Putamen (tissue), 1 donor: ENCODE measurements at regions not wholly inside any gene's neighbourhood (a gene's known extent, or its start where the extent isn't known, plus 50 kb on each side); places are given as distances from the start of the nearest gene placed in this dataset.
A peak's percentile ranks its signal among the peaks of the same experiment; 100 is the strongest.

Experiments
- DNase-seq: peaks from one replicate; pipeline ENCODE4 v3.0.0-alpha.2; 2016; ENCODE audit warnings: low spot score

DNA sequence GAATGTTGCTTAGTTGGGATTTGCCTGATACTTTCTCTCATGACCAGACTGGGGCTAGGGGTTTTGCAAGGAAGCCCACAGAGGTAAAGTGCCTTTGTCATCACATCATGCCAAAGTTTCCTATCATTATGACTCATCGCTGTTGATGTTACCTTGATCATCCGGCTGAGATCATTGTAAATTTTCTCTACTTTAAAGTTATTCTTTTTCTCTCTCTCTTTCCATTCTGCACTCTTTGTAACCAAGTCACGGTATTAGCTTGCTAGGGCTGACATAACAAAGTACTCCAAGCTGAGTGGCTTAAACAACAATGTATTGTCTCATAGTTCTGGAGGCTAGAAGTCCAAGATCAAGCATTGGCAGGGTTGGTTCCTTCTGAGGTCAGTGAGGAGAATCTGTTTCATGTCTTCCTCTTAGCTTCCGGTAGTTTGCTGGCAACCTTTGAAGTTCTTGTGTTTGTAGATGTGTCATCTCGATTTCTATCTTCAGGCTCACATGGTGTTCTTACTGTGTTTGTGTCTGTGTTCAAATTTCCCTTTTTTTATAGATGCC is 113.0 kb downstream of the DTHD1 start:
- DNase-seq, result no peak

DNA sequence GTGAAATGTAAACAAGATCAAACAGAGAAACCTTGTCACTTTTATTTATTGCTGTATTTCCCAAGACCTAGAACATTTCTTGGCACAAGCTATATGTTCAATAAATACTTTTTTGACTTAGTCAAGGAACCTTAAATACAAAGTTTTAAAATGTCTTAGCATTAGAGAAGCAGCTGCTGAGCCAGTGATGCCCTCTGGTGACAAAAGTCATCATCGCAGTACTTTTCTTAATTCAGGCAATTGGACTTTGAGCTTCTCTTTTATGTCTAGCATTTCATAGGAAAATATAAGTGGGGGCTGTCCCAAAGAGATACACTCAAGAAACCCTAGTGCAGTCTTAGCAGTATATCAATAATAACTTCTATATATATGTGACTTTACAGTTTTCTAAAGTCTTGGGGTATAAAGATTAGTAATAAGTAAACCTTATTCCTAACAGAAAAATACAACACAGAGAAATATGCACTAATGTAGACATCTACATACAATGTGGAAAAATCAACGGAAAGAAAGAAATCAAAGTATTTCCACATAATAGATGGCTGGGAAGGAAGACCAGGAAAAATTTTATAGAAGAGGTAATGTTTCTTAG is 118.4 kb downstream of the DTHD1 start:
- DNase-seq, result peak; percentile 64

DNA sequence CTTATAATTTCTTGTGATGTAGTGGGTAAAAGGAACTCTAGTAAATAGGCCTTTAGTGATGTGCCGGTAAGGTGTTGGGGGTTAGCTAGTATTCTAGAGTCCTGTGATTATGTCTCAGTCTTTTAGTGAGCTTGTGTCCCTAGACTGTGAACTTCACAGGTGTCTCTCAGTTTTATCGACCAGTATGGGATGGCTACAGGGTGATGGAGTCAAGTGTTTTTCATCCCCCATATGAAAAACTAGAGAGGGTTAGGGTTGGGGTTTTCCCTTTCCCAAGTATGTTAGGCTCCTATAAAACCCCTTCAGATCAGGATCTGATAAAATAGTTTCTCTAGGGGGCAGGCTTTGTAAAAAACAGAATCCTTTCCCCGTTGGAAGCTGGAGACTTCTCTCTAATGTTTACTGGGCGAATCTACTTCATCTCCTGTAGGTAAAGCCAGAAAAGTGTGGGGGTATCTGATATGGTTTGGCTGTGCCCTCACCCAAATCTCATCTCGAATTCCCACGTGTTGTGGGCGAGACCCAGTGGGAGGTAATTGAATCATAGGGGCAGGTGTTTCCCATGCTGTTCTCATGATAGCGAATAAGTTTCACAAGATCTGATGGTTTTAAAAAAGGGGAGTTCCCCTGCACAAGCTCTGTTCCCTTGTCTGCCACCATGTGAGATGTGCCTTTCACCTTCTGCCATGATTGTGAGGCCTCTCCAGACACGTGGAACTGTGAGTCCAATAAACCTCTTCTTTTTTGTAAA is 120.8 kb downstream of the DTHD1 start:
- DNase-seq, result no peak

DNA sequence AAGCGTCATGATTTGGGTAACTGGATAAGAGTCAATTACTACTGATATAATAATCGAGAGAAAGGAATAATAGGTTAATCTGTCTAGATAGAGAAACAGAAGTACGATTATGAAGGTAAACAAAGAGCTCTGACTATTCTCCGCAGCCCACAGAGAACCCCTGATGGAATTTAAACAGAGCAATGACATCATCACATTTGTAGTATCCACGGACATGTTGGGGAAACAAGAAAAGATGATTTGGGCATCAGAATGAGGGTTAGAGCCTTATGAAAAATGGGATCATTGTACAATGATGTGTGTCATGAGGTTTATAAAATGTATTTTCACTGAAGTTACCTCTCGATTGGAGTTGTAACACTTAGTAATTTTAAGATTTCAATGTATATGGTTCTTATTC is 129.9 kb downstream of the DTHD1 start:
- DNase-seq, result no peak

DNA sequence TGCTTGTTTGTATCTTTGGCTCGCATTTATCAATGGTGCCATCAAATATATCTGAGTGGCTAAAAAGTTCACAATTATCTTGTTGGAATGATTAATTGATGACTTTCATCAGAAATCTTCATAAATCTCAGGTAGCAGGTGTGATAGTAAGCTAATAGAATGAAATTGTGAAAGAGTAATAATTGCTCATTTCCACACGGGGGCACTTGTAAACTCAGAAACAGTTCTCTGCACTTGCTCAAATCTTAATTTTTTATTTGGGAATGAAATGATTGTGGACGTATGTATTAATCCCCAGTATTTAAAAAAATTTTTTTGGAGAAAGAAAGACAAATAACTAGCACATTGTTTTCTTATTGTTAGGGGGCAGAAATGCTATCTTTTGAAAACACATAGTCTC is 132.8 kb downstream of the DTHD1 start:
- no peak for DNase-seq

DNA sequence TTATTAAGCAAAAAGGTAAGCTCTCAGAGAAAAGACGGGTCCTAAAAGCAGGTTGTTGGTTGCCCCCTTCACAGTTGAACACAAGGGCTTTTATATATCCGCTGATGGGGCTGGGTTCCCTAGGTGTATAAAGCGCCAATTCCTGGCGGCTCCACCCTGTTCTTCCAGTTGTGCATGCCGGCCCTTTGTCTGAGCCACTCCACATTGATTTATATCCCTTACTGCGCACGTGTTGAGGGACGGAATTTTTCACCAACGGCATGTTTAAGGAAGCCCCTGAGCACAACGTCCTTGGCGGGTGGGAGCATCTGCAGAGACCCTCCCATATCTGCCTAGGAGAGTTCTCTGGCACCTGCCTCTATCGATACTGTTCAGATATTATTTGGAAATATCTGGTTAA is 135.7 kb downstream of the DTHD1 start:
- DNase-seq, result no peak

DNA sequence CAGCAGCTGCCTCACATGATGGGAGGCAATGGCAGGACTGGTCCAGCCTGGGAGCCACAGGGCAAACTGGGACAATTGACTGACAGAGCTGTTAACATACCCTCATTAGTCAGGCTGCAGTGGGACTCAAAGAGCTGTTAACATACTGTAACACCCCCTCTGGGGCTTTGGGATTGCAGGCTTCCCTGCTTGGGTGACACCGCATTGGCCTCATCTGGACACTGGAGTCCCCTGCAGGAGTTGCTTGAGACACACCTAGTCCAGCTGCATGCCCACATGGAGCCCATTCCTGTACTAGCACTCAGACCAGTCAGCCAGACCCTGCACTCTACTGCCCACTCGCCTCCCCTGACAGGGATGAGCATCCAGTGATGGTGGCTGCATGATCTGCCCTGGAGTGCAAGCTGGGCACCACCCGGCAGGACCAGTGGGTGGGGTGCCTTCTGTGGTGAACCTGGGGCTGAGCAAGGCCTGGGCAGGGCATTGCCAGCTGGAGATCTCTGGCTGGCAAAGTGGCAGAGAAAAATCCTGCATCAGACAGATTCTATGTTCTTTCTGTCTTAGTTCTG is 138.8 kb downstream of the DTHD1 start:
- DNase-seq, result no peak

DNA sequence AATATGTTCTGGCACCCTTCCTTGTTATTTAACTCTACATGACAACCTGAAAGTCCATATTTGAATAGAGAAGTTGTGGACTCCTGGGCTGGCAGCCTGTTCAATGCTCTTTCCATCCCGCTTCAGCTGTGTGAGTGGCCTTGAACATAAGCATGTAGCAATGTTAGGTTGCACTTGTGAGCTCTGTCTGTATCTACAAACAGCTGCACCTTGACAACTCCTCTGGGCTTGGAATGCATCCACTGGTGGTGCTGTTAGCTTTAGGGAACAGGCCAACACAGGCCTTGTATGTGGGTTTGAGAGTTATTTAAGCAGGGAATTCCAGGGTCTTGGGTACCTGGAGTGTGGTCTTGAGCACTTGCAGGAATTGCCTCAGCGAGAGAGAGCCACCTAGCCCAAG is 141.2 kb downstream of the DTHD1 start:
- no peak for DNase-seq

DNA sequence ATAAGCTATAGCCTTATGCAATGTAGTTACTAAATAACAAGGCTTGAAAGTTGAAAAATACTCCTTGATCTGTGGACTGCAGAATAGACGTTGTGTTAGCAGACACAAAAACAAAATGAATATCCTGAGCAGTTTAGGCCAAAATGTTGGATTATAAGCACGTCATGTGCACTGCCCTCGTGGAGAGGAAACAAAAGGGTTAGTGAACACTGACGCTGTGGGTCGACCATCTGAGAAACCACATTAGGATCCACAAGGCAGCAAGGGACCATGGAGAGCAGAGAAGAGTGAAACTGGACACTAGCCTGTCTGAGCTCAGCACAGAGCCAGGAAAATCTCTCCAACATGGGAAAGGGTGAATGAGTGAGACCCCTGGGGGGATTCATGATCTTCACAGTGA is 145.3 kb downstream of the DTHD1 start:
- DNase-seq, result no peak

DNA sequence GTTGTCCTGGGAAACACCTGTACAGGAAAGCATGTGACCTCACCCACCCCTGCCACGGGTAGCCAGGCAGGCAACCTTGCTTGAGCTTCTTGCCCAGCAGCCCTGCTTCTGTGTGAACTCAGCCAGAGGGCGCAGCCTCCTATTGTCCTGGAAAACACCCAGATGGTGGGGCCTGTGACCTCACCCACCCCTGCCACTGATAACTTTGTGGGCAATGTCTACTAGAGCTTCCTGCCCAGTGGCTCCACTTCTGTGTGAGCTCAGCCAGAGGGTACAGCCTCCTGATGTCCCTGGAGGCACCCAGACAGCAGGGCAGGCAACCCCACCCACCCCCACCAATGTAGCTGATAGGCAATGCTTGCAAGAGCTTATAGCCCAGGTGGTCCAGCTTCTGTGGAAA is 146.3 kb downstream of the DTHD1 start:
- DNase-seq, result no peak

DNA sequence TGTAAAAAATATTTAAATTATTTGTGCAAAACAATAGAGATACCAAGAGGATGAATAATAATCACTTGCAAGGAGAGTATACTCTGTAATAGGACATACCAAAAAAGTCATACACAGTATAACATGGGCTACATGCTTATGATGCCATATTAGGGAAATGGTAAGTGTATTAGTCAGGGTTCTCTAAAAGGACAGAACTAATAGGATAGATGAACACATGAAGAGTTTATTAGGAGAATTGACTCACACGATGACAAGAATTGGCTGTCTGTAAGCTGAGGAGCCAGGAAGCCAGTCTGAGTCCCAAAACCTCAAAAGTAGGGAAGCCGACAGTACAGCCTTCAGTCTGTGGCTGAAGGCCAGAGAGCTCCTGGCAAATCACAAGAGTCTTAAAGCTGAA is 151.2 kb downstream of the DTHD1 start:
- DNase-seq, result no peak

DNA sequence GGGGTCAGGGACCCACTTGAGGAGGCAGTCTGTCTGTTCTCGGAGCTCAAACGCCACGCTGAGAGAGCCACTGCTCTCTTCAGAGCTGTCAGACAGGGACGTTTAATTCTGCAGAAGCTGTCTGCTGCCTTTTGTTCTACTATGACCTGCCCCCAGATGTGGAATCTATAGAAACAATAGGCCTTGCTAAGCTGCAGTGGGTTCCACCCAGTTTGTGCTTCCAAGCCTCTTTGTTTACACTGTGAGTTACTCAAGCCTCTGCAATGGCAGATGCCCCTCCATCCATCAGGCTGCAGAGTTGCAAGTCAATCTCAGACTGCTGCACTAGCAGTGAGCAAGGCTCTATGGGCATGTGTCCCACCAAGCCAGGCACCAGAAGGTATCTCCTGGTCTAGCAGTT is 158.1 kb downstream of the DTHD1 start:
- no peak for DNase-seq

DNA sequence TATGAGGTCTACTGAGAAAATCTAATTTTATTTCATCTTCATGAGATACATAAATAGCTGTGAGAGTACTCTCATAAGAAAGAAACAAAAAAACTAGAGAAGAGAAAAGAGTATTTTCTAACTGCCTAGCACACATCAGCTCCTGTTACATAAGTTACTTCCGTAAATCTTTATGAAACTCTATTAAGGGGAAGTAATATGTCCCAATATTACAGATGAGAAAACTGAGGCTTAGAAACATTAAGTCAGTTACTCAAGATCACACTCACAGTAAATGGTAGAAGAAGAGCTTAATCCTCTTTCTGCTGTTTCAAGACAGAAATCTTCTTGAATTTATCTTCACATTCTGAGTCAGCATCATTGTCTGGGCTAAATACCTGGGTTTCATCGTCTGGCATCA is 164.1 kb downstream of the DTHD1 start:
- no peak for DNase-seq

DNA sequence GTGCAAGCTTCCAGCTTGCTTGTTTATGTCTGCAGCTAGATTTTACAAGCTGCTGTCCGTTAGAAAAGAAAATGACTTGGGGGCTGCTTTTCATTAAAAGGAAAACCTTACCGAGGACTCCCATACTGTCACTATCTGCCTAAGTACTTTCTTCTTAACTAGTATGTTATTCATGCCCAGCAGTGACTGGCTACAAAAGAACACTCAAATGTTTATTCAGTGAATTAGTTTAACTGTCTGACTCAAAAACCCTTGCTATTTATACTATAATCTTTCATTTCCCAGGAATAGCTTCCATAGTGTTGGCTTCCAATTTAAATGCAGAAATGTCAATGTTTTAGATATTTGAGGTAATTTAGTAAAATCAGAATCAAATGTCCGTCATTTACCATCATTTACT is 164.9 kb downstream of the DTHD1 start:
- no peak for DNase-seq

DNA sequence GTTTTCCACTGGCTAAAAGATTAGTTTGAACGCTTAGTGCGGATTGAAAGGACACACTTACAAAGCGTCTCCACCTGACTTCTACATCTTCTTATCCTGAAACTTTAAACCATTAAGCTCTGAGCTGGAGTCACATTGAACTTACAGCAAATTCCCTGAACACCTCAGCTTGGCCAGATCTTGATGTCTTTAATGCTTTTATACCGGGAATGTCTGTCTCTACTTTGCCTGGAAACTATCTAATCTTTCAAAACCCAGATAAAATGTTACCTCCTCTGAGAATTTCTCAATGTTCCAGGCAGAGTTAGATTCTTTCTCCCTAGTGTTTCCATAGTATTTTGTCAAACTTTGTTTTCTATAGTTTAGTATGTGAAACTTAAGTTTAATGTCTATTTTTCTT is 179.9 kb downstream of the DTHD1 start:
- DNase-seq, result no peak

DNA sequence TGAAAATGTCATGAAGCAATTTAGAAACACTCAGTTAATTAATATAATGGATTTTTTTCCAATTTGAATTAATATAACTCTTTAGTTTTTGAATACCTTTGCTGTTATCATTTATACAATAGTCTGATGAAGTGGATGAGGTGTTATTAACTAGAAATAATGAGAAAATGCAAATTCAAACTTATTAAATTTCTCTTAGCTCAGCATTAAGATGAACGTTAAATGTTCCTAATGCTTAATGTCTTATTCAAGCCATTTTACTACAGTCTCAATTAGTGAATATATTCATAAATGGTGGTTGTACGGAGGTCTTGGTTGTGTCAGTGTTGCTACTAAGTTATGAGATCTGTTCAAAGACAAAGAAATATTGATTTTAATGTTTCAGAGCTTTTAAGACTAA is 186.3 kb downstream of the DTHD1 start:
- no peak for DNase-seq

DNA sequence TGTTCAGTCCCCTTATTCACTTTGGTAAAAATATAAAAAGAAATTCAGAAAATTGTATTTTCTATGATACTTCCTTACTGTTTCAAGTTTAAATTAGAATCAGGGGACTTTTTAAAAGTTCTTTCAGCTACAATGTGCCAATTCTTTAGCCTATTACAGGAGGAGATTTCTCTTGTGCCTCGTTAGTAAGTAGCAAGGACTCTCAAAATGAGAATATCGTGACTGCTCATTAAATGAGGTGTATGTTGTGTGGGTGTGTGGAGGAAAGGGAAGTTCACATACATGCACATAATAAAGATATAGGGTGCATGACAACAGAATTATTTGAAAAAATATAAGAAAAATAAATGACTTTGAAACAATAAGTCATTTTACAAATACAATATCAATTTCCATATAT is 190.5 kb downstream of the DTHD1 start:
- no peak for DNase-seq

DNA sequence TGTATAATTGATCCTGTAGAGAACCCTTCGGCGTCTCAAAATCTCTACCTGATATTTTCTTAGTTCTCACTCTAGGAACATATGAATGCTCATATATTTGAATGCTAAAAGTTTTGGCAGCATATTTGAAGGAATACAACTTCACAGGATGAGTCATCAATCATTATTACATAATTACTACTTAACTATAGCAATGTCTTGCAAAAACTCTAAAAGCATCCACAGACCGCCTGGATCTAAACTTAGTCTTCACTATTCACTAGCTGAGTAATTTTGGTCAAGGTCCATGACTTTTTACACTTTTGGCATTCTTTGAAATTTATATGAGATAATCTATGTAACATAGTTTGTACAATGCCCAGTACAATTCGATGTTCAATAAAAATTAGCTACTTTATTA is 194.7 kb downstream of the DTHD1 start:
- DNase-seq, result peak; percentile 5

DNA sequence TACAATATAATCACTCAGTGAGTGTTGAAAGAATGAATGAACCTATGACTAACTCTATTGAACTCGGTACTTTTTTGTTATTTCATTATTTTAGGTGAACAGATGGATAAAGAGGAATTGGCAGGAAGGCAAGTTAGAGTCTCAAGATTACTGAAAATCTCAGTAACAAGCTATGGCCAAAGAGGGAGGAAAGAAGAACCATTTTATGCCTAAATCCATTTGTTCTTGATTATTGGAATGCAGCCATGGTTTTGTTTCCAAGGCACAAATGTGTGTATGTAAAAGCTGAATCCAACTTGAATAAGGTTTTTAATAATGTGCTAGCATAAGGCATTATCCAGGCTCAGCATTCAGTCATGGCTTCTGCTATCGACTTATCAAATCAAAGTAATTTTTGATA is 196.4 kb downstream of the DTHD1 start:
- no peak for DNase-seq

DNA sequence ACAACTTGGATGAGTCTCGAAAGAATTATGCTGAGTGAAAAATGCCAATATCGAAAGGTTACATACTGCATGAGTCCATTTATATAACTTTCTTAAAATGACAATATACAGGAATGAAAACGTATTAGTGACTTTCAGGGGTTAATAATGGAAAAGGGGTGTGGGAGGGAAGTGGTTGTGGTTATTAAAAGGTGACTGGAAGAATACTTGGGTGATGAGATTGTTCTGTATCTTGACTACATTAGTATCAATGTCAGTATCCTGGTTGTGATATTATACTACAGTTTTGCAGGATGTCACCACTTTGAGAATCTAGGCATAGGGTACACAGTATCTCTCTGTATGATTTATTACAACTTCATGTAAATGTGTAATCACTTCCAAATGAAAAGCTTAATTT is 204.5 kb downstream of the DTHD1 start:
- DNase-seq, result no peak

DNA sequence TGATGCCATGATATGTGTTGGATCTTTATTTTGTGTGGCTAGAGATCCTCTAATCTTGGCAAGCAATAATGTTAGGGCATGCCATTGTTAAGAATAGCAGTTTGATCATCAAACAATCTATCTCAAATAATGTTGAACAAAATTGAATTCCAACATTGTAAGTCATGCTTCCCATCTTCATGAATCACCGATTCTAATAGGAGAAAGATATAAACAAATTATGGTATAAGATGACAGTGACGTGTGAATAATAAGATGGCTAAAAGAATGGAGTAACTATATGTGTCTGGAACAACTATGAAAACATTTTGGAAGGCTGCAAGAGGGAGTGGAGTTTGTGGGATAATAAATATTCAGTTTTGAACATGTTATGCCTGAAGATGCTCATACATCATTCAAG is 208.4 kb downstream of the DTHD1 start:
- no peak for DNase-seq

DNA sequence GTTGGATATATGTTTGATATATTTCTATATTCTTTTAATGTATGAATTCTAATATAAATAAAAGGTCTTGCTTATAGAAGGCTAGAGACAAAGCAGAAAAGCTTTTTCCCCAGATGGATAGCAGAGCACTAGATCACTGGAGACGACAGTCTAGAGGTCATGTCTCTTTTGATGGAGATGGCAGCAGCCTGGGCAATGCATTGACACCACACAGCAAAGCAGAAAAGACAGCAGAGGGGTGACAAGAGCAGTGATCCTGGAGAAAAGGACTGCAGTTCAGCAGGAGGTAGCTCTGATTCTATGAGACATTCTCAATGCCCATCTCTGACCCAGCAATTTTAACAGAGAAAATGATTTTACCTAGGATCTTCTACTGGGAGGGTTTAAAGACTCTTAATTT is 210.6 kb downstream of the DTHD1 start:
- no peak for DNase-seq

DNA sequence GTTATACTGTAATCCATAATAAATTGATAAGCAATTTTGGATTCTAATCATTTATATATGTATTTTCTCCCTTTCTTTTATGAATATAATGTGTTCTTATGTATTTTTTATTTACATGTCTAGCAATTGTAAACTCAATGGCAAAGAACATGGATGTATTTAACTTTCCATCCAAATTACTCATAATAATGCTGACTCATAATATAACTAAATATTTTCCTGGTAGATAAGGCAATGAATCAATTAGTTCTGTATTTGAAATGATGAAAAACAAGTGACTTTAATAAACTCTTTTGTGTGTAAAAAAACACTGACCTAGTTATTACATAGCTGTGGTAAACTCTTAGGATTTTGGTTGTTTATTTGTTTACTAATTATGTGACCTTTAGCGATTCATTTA is 211.2 kb downstream of the DTHD1 start:
- DNase-seq, result no peak

DNA sequence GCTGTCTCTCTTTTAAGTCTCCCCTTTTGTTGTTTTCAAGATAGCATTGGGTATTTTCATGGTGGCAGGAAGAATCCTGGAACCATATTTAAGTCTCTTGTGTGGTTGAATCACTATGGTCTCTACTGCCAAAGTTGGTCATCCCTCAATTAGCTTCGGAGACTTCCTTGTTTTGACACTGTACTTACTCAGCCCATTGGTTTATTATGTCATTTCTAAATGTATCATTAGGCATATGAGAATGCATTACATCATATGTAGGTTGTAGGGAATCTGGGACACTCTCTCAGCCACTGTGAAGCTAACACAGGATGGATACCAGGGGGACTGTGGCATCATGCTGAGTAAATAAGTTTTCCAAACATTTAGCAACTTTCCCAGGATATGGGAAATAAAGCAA is 211.8 kb downstream of the DTHD1 start:
- no peak for DNase-seq
